ENCODE measurements at regions not wholly inside any gene's neighbourhood (a gene's known extent, or its start where the extent isn't known, plus 50 kb on each side); places are given as distances from the start of the nearest gene placed in this dataset.

GRCh38 chr1:95733031-95733430 lies 499.0 kb downstream of the RWDD3 start:
- TF ChIP-seq POLR2AphosphoS5 (IDR thresholded peaks at IDR 0.05; ENCODE audit: insufficient read depth, low read depth, low read length) (no peak), CTCF (IDR thresholded peaks at IDR 0.05; ENCODE audit: extremely low read depth in 1 of 2, insufficient read depth in 1 of 2, low read depth in 1 of 2, low read length in 2 of 2) (no peak), POLR2A (IDR thresholded peaks at IDR 0.05; ENCODE audit: low read depth, low read length) (no peak), EZH2 (IDR thresholded peaks at IDR 0.05; ENCODE audit: borderline replicate concordance, low read depth, low read length, severe bottlenecking) (no peak), FOS (IDR thresholded peaks at IDR 0.05; ENCODE audit: borderline replicate concordance, insufficient read depth, low read length) (no peak)

All from endothelial cell of umbilical vein (primary cell).